ENCODE measurements at regions not wholly inside any gene's neighbourhood (a gene's known extent, or its start where the extent isn't known, plus 50 kb on each side); places are given as distances from the start of the nearest gene placed in this dataset.

DNA sequence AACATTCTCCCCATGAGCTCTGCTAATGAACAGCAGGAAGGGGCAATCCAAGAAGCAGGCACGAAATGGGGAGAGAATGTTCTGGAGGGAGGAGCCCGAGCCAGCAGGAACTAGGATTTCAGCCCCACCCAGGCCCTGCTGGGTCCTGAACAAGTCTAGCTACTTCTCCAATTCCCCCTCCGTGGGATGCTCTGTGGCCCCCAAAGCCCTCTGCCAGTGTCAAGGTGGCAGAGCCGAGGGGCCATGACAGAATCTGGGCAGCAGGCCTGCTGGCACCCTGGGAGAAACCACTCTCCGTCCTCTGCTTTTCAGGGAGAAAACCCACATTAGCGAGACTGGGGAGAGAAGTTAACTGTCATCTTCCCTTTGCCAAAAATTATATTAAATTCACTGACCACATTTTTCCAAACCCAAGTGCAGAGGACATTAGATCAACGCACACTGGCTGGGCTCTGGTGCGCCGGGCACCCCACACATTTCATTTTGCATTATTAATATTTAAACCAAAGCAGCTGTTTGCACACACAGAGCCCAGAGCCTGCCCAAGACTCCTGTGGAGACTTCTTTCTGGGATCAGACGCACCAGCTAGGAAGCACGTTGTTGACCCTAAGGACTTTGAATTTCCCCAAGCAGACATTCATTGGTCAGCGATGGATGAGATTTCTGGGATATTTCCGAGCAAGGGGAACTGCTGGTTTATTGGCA, 80.2 kb upstream of the PKDCC start:
- DNase-seq, result no peak

DNA sequence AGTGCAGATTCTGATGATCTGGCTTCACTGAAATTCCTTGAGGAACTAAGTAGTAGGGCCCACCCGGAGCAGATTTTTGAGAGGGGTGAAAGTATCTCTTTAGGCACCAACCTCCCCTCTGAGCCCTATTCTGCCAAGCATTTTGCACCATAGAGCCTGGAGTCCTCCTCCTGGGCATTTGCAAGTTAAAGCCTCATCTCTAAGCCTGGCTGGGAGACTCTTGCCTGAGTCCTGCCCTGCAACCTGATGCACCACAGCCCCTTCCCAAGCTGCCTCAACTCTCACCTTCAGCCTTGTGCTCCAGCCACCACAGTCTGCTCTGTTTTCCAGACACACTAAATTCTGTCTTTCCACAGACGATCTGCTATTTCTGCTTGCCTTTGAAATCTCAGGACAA, 79.6 kb upstream of the PKDCC start:
- DNase-seq, result no peak

DNA sequence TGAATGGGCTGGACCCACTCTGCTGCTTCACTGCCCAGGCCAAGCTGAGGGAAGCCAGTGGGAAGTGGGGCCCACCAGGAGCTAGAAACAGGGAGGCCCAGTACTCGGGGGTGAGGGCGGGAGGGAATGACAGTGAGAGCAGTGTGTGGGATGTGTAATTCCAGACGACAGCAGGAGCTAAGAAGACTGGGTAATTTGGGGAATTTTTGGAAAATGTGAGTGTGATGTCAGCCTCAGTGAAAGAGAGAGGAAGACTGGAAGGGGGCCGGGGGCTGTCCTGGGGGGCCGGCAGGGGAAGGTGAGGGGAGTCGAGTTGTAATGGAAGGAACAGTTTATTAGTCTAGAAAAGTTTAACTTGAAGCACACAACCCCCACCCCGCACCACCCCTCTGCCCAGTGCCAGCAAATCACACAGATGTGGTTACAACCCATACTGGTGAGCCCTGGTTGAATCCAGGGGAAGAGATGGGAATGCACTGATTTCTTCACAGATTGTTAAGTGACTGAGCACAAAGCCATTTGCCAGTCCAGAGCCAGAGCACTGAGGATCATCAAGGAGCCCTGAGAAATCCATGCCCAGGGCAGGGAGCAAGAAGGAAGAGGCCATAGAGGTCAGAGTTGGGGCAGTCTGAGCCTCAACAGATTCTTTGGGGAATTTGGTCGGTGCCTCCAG, 76.7 kb upstream of the PKDCC start:
- no peak for DNase-seq

DNA sequence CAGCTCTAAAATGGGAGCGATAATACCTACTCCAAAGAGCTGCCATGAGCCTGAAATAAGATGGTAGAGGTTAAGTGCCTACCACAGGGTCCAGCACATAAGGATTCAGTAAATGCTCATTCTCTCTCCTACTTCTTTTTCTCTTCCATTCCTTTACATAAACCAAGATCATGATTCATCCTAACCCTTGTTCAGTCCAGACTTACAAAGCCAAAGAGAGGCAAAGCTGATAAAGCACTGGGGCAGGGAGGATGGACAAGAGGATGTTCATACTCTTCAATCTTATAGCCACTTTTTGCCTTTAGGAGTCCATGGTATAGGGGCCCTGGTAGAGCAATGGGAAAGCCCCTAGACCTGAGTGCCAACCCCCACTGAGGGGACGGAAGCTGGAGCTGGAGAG, 75.6 kb upstream of the PKDCC start:
- no peak for DNase-seq

DNA sequence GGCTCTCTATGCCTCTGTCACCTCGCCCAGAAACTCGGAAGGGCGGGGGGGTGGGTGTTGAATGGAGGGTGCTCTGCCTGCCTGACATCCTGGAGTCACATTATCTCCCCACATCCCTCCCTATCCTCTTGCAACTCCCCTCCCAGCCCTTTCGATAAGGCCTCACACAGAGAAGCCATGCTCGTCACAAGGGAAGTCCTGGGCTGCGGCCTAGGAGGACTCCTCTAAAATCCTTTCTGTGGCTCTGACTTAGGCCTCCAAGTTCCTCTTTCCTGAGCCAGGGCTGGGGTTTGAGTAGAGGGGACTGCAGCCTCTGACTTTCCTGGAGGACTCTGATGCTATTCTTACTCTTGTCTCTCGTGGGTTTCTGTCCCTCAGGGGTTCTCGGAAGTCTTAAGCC, 75.0 kb upstream of the PKDCC start:
- no peak for DNase-seq

DNA sequence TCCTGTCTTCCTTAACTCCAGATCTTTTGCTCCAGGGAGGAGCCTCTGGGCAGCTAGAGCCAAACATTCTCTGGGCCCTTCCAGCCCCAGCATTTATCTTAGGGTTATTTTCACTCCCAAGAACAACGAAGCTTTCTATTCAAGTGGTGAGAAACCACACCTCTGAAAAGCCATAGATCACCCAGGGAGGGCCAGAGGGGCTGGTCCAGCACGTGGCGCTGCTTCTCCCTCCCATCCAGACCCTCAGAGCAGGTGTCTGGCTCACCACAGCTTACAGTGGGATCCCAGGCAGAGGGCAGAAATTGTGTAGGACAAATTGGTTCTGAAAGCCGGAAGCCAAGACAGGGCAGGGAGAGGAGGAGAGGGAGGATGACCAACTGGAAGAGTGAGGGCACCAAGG, 74.0 kb upstream of the PKDCC start:
- no peak for DNase-seq

DNA sequence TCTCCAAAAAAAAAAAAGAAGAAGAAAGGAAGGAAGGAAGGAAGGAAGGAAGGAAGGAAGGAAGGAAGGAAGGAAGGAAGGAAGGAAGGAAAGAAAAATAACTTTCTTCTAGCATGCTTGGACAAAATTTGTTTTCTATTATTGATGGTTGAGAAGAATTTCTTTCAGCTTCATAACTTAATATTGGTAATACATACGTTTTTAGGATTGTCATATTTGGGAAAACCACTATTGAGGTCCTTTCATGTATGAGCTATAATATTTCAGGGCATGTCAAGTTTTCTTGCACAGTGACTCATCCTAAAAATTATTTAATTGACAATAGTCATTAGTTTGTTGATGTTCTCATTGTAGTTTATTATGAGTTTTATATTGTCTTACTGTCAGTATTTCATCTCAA, 66.4 kb upstream of the PKDCC start:
- DNase-seq, result no peak

DNA sequence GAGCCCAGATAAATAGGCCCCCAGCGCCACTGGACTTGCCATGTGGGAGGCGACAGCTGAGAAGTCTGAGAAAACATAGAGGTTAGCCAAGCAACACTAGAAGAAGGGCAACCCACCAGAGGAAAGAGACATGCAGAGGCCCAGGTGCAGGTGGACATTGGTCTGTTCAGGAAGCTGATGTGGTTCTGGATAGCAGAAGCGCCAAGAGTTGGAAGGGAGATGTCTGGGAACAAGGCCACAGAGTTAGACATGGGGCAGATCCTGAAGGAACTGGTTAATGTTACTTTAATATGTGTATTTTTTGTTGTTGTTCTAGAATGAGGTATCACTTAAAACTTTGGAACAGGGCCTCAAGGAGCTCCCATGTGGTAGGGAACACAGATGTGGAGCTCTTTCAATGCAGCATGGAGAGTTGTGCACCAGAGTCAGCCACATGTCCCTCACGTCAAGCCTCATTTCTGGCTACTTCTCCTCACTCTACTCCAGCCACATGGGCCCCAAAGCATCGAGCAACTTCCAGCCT, 62.2 kb upstream of the PKDCC start:
- no peak for DNase-seq

DNA sequence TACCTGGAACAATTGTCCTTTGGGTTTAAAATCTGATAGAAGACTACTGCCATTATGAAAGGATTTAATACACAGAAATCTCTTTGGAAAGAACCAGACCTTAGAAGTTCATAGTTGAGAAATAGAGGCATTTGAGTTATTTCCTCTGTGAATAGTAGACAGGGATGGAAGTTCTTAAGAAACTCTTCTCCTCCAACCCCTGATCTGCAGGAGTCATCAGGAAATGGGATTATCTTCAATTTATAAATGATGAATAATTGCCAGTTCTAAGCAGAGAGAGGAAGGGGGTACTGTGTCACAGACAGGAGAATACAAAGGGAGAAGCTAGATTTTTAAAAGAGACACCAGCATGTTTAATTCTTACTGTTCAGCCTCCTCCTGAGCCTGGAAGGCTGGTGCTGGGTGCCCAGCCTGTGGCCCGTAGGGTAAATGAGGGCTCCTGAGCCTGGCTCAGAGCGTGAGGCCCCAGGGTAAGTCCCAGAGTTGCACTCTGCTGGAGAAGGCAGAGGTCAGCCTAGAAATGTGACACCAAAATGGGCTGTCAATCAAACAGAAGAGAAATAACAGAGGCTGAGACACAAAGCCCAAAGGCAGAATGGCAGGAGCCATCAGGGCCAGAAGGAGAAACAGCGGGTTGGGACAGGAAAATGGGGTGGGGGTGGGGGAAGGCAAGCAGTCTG, 58.2 kb upstream of the PKDCC start:
- no peak for DNase-seq

DNA sequence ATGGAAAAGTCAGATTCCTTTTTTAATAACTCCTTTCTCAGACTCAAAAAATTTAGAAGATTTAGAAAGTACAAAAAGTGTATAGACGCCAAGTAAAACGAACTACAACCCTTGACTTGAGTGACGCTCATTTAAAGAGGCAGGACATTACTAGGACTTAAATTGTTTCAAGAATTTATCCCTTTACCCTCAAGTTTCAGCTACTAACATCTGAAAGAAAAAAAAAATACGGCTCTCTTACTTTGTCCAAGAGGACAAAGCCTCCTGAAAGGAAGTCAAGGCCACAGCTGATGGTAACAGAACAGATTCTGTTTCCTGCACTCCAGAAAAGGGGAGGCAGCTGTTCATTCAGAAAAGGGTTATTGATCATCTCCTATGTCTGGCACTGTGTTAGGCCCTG, 57.6 kb upstream of the PKDCC start:
- no peak for DNase-seq

DNA sequence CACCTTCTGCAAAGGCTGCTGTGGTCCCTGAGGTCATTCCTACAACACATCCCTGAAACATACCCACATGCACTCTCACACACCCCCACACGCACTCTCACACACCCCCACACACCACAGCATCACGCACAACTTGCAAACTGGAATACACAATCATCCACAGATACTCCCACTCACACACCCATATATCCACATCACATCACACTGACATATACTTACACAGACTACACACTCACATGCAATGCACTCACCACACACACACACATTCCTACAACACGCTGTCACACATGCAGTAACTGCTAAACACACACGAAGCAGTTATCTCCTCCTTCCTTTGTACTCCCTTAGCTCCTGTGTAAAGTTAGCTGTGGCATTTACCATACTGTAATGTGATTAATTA, 57.1 kb upstream of the PKDCC start:
- no peak for DNase-seq

DNA sequence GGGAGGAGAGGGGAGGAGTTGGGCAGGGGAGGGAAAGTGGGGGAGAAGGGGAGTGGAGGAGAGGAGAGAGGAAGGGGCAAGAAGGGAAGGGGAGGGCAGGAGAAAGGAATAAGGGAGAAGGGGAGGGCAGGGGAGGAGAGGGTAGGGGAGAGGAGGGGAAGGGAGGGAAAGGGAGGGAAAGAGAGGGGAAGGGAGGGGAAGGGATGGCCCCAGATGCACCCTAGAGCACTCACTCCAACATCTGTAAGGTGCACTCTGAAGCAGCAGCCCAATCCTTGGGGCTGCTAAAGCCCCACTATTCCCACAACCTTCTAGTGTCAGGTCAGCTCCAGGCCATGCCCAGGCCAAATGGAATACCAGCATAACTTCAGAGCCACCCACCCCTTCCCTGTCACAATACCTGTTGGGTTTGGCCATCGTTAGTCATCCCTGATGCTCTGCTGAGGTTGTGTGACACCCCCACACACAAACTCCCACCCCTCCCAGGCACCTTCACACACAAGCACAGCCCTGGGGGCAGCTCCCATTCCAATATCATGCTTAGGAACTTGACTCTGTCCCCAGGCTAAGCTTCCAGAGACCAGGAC, 55.7 kb upstream of the PKDCC start:
- DNase-seq, result no peak

DNA sequence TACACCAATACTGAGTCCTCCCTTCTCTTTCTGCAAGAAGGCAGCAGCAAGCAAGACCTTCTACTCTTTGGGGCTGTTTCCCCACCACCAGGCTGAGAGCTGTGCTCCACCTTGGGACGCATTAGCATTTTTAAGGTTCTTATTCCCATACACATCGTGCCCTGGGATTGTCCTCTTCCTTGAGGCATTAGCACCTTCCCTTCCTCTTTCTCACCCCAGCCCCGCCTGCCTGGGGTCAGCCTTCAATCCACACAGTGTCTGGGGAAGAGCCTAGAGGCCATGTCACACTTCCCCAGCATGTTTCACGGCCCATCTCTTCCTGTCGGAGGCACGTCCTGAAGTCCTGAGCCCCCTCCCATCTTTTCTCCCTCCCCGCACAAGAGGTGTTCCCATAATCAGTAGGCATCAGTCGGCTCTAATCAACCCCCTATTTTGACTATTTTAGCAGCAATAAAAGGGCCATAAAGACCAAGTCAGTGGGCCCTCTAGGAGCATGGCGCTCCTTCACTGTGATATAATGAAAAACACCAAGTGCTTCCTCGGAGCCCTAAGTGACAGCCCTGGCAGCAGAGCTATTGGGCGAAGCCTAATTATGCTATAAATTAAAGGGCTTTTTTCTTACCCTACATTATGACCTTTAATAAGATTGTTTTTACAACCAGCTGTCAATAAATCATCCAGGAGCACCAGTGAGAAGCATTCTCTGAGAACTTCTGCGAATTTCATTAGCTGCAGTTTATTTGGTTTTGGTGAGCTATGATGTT, 55.0 kb upstream of the PKDCC start:
- DNase-seq, result no peak

DNA sequence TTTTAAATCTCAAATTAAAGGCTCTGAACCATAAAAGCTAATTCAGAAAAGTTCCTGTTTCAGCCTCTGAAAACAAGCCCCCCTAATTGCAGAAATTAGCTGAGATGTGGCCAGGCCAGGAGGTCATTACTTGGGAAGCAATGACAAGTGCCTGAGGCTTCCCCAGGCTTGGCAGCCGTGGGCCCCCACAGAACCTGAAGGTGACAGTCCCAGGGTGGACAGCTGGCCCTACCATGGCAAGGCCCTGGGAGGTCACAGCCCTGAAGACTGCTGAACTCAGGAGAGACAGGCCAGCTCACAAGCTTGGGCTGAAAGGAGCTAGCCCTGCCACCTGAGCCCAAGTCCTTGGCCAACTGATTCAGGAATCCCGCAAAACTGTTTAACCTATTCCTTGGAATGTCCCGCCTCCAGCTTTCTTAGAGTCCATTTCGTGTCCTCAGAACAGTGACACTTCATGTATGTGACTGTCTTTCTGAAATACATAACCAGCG, 54.3 kb upstream of the PKDCC start:
- no peak for DNase-seq

DNA sequence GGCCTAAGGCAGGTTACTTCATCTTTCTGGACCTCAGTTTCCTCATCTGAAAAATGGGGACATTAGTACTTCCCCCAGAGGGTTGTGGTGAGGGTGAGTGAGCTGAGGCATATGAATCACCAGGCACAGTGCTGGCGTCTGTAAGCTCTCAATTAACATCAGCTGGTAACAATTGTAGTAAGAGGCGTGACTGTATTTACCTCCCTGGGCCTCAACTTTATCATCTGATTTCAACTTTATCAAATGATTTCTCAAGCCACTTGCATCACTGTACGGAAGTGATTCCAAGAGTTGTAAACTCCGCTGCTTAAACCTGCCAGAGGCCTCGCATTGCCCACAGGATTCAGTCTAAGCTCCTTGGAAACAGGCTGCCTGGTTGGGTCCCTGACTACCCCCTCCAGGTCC, 53.6 kb upstream of the PKDCC start:
- no peak for DNase-seq

DNA sequence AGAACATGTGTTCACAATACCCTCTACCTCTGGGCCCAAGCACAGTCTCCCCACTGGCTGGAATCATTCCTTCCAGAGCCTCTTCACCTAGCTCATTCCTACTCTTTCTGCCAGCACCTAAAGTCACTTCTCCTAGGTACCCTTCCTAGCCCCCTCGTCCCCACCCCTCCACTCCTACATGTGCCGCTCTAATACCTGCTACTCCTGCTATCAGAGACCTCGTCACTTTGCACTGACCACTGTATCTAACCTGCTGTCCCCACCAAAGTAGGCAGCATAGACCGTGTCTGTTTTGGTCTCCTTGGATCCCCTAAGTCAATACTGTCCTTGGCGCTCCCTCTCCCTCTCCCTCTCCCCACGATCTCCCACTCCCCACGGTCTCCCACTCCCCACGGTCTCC, 53.2 kb upstream of the PKDCC start:
- DNase-seq, result no peak

DNA sequence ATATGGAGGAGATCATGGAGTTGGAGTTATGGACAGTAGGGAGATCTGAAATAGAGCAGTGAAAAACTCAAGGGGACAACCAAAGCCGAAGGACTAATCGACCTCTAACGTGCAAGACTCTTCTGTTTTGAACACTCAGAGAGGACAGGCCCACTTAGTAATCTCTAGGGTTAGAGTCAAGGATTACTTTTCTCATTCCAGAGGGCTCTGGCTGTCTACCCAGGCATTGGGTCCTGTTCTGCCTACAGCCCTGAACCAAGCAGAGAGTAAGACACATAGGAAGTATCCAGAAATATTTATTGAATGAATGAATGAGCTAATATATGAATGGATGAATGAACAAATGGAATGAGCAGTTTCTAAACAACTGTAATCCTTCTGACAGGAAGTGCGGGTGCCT, 50.3 kb upstream of the PKDCC start:
- no peak for DNase-seq
